GM23338 (cell line): ENCODE measurements at regions not wholly inside any gene's neighbourhood (a gene's known extent, or its start where the extent isn't known, plus 50 kb on each side); places are given as distances from the start of the nearest gene placed in this dataset.

Source experiments
- ATAC-seq: fragments of 200-7000 bp; cut with Tn5 transposase; 3 replicates; pipeline ENCODE4 v1.9.1; 2020
- DNase-seq: peaks from one replicate; pipeline ENCODE4 v3.0.0-alpha.2; 2015; ENCODE audit warnings: low spot score
- H2AFZ ChIP-seq: fragments of 200-600 bp; sonication (generic); 2 replicates; pipeline ENCODE4 v1.8.0; 2016; ENCODE audit warnings: antibody characterized with exemption, mild to moderate bottlenecking, moderate library complexity
- H3F3A ChIP-seq: fragments of 200-600 bp; sonication (generic); replicated peaks from 2 replicates; pipeline ENCODE4 v1.8.0; 2017; ENCODE audit warnings: antibody characterized with exemption, mixed run types, low read depth
- H3K27ac ChIP-seq: fragments of 200-600 bp; sonication (generic); 2 replicates; pipeline ENCODE4 v1.6.1; 2016; ENCODE audit warnings: low read depth
- H3K27me3 ChIP-seq: fragments of 200-600 bp; sonication (generic); 2 replicates; pipeline ENCODE4 v1.8.0; 2016; ENCODE audit warnings: mild to moderate bottlenecking, mixed run types, moderate library complexity; ENCODE audit not compliant: insufficient read depth
- H3K36me3 ChIP-seq: fragments of 200-600 bp; sonication (generic); 2 replicates; pipeline ENCODE4 v1.8.0; 2016; ENCODE audit warnings: mild to moderate bottlenecking; ENCODE audit not compliant: insufficient read depth
- H3K4me1 ChIP-seq: fragments of 200-600 bp; sonication (generic); 2 replicates; pipeline ENCODE4 v1.8.0; 2016; ENCODE audit warnings: mild to moderate bottlenecking, moderate library complexity; ENCODE audit not compliant: insufficient read depth
- H3K4me2 ChIP-seq: fragments of 200-600 bp; sonication (generic); 2 replicates; pipeline ENCODE4 v1.7.1; 2017; ENCODE audit warnings: mixed run types
- H3K4me3 ChIP-seq: fragments of 200-600 bp; sonication (generic); 2 replicates; pipeline ENCODE4 v1.6.1; 2016; ENCODE audit warnings: mixed run types
- H3K79me2 ChIP-seq: fragments of 200-600 bp; sonication (generic); replicated peaks from 2 replicates; pipeline ENCODE4 v1.8.0; 2017; ENCODE audit warnings: mild to moderate bottlenecking; ENCODE audit not compliant: insufficient read depth
- H3K9me2 ChIP-seq: fragments of 200-600 bp; sonication (generic); 2 replicates; pipeline ENCODE4 v1.8.0; 2017; ENCODE audit not compliant: insufficient read depth
- H4K20me1 ChIP-seq: fragments of 200-600 bp; sonication (generic); replicated peaks from 2 replicates; pipeline ENCODE4 v1.8.0; 2017; ENCODE audit warnings: mild to moderate bottlenecking; ENCODE audit not compliant: insufficient read depth
- H3K27ac Mint-ChIP-seq: 2 replicates; pipeline ENCODE4 v1.8.0; 2020; ENCODE audit warnings: inconsistent platforms, mild to moderate bottlenecking, moderate library complexity, mixed read lengths
- H3K27me3 Mint-ChIP-seq: 3 replicates; pipeline ENCODE4 v1.8.0; 2022; ENCODE audit warnings: low read depth, mild to moderate bottlenecking, moderate library complexity, mixed read lengths, inconsistent platforms; ENCODE audit not compliant: insufficient read depth, poor library complexity
- H3K36me3 Mint-ChIP-seq: 3 replicates; pipeline ENCODE4 v1.8.0; 2021; ENCODE audit warnings: low read depth, mild to moderate bottlenecking, inconsistent platforms, moderate library complexity, mixed read lengths
- H3K4me1 Mint-ChIP-seq: 3 replicates; pipeline ENCODE4 v1.8.0; 2020; ENCODE audit warnings: mild to moderate bottlenecking, inconsistent platforms, mixed read lengths
- H3K4me3 Mint-ChIP-seq: 3 replicates; pipeline ENCODE4 v1.8.0; 2021; ENCODE audit warnings: moderate library complexity, mild to moderate bottlenecking, inconsistent platforms, mixed read lengths
- H3K9me3 Mint-ChIP-seq: 3 replicates; pipeline ENCODE4 v1.8.0; 2020; ENCODE audit warnings: moderate library complexity, mild to moderate bottlenecking, inconsistent platforms, mixed read lengths
- CREB1 ChIP-seq: fragments of 250-450 bp; sonication (Bioruptor Pico); IDR thresholded peaks from 2 replicates; pipeline ENCODE4 v1.5.0; 2020; ENCODE audit warnings: low read depth, mild to moderate bottlenecking, moderate library complexity
- EZH2phosphoT487 ChIP-seq: fragments of 200-600 bp; sonication (generic); IDR thresholded peaks from one replicate; pipeline ENCODE4 v1.8.1; 2018; ENCODE audit warnings: antibody characterized with exemption; ENCODE audit not compliant: unreplicated experiment
- JUNB ChIP-seq: IDR thresholded peaks from one replicate; pipeline ENCODE4 v1.6.1; 2016; ENCODE audit warnings: antibody characterized with exemption; ENCODE audit not compliant: unreplicated experiment
- NANOG ChIP-seq: IDR thresholded peaks from 2 replicates; pipeline ENCODE4 v1.6.1; 2016; ENCODE audit warnings: antibody characterized with exemption, borderline replicate concordance
- POLR2AphosphoS5 ChIP-seq: IDR thresholded peaks from 2 replicates; pipeline ENCODE4 v1.6.1; 2016; ENCODE audit warnings: antibody characterized with exemption, low read depth
- REST ChIP-seq: IDR thresholded peaks from one replicate; pipeline ENCODE4 v1.6.1; 2018; ENCODE audit warnings: antibody characterized with exemption; ENCODE audit not compliant: unreplicated experiment
- STAT1 ChIP-seq: IDR thresholded peaks from one replicate; pipeline ENCODE4 v1.6.1; 2016; ENCODE audit warnings: antibody characterized with exemption; ENCODE audit not compliant: unreplicated experiment
- TF ChIP-seq, protein P1 (sequence below), 2 experiments: fragments of 200-600 bp in 1 of 2; sonication (generic) in 1 of 2; conservative IDR thresholded peaks; 2 replicates each; pipeline versions ENCODE4 v1.5.1 to v1.6.1; 2016 to 2017; ENCODE audit warnings: antibody characterized with exemption in 2 of 2, low read depth in 2 of 2, mild to moderate bottlenecking in 2 of 2, moderate library complexity in 1 of 2

- ATAC-seq, result peak; percentile 60
- Mint-ChIP-seq H3K27me3 (no peaks in the 10 kb centered on the region), H3K9me3 (no peaks in the 10 kb centered on the region), H3K36me3 (no peaks in the 10 kb centered on the region), H3K4me1 (peaks cover 10% of the 10 kb centered on the region; the same call in 2 of the 3 replicates), H3K4me3 (no peak overlapping the region), H3K27ac (peak overlapping the region; percentile 38; the same call in 1 of the 2 replicates)
- Histone ChIP-seq H3K4me3 (no peak overlapping the region), H3K27me3 (no peaks in the 10 kb centered on the region), H3K9me2 (no peaks in the 10 kb centered on the region), H3K27ac (no peak overlapping the region), H3K4me1 (no peaks in the 10 kb centered on the region), H3K79me2 (no peaks in the 10 kb centered on the region), H3F3A (no peaks in the 10 kb centered on the region), H3K36me3 (no peaks in the 10 kb centered on the region), H2AFZ (no peak overlapping the region), H3K4me2 (no peak overlapping the region), H4K20me1 (no peaks in the 10 kb centered on the region)
- DNase-seq, result peak; percentile 5
- TF ChIP-seq REST (no peak), POLR2AphosphoS5 (no peak), STAT1 (no peak), CREB1 (CRISPR knock-in tag) (no peak), EZH2phosphoT487 (no peak), NANOG (no peak), JUNB (no peak)
- TF ChIP-seq, protein P1, sequence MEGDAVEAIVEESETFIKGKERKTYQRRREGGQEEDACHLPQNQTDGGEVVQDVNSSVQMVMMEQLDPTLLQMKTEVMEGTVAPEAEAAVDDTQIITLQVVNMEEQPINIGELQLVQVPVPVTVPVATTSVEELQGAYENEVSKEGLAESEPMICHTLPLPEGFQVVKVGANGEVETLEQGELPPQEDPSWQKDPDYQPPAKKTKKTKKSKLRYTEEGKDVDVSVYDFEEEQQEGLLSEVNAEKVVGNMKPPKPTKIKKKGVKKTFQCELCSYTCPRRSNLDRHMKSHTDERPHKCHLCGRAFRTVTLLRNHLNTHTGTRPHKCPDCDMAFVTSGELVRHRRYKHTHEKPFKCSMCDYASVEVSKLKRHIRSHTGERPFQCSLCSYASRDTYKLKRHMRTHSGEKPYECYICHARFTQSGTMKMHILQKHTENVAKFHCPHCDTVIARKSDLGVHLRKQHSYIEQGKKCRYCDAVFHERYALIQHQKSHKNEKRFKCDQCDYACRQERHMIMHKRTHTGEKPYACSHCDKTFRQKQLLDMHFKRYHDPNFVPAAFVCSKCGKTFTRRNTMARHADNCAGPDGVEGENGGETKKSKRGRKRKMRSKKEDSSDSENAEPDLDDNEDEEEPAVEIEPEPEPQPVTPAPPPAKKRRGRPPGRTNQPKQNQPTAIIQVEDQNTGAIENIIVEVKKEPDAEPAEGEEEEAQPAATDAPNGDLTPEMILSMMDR (conservative IDR thresholded peaks at IDR 0.05; ENCODE audit: low read depth in 2 of 2), result no peak
These were observed 293.3 kb upstream of the SYT4 start for GRCh38 chr18:43570593-43570992.

- 0 out of 2 replicates have a peak overlapping the region, but pooled peaks have one; percentile 38 for H3K27ac Mint-ChIP-seq
- ATAC-seq, result peak; percentile 69
- H3K4me1 Mint-ChIP-seq, result peaks cover 10% of the 10 kb centered on the region; the same call in 2 of the 3 replicates
- no peaks in the 10 kb centered on the region for H3K9me3 Mint-ChIP-seq
- no peaks in the 10 kb centered on the region for H3K27me3 ChIP-seq
- no peaks in the 10 kb centered on the region for H3K4me1 ChIP-seq
- no peaks in the 10 kb centered on the region for H3K36me3 Mint-ChIP-seq
- no peaks in the 10 kb centered on the region for H3K27me3 Mint-ChIP-seq
- H3K79me2 ChIP-seq, result no peaks in the 10 kb centered on the region
- H3K9me2 ChIP-seq, result no peaks in the 10 kb centered on the region
- H3F3A ChIP-seq, result no peaks in the 10 kb centered on the region
- no peak overlapping the region for H3K4me2 ChIP-seq
- TF ChIP-seq CREB1 (CRISPR knock-in tag), result no peak
- TF ChIP-seq, protein P1 (conservative IDR thresholded peaks at IDR 0.05; ENCODE audit: low read depth in 2 of 2), result peak; percentile 72 to 99
- peak; percentile 82 for DNase-seq
- no peak overlapping the region for H2AFZ ChIP-seq
- H3K4me3 Mint-ChIP-seq, result no peak overlapping the region
- no peak overlapping the region for H3K4me3 ChIP-seq
- no peaks in the 10 kb centered on the region for H3K36me3 ChIP-seq
- H3K27ac ChIP-seq, result no peak overlapping the region
- no peaks in the 10 kb centered on the region for H4K20me1 ChIP-seq
These were observed 293.9 kb upstream of the SYT4 start for GRCh38 chr18:43571078-43571689.
